ENCODE measurements at regions not wholly inside any gene's neighbourhood (a gene's known extent, or its start where the extent isn't known, plus 50 kb on each side); places are given as distances from the start of the nearest gene placed in this dataset.

DNA sequence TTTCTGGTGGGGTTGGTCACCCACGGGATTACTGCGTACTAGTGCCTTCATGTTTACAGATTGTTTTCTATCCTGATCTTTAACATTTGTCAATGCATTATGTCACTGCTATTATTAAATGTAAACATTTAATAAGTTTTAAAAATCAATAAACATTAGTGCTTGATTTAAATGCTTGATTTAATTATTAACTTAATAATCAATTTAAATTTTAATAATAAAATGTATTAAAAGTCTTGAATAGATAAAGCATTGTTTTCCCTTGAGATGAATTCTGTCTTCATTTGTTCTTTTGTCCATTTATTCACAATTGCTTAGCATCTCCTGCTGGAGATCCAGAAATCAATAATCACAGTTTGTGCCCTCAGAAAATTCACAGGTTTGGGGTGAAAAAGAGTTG lies 201.8 kb upstream of the HDAC9 start:
- DNase-seq (ENCODE audit: low read depth), result no peak

DNA sequence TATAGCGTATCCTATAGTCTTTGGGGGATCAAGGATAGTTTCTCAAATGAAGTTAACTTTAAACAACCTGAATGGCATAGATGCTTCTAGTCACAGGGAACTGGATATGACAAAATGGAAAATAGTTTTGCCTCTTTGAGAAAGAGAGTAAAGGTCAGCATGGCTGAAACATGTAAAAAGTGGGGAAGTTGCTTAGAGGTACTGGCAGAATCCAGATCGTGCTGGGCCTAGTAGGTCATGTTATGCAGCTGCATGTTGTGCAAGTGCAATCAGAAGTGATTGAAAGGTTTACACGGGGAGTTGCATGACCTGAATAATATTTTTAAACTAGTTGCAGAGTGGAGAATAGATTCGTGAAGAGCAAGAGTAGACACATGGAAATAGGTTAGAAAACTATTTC lies 201.1 kb upstream of the HDAC9 start:
- TF ChIP-seq CTCF (IDR thresholded peaks at IDR 0.05; ENCODE audit: insufficient read depth, low read depth, low read length, missing control alignments), result no peak
- no peak overlapping the region for H3K4me3 ChIP-seq (ENCODE audit: low read length)
- DNase-seq (ENCODE audit: low read depth), result no peak

More for the DNA sequence above, 201.8 kb upstream of the HDAC9 start:
- H3K4me3 ChIP-seq (ENCODE audit: low read length), result no peak overlapping the region
- TF ChIP-seq CTCF (IDR thresholded peaks at IDR 0.05; ENCODE audit: insufficient read depth, low read depth, low read length, missing control alignments), result no peak

- no peak for DNase-seq (ENCODE audit: low read depth)
- TF ChIP-seq CTCF (IDR thresholded peaks at IDR 0.05; ENCODE audit: insufficient read depth, low read depth, low read length, missing control alignments), result no peak
- H3K4me3 ChIP-seq (ENCODE audit: low read length), result no peak overlapping the region
These were observed 199.6 kb upstream of the HDAC9 start for GRCh38 chr7:18295781-18296423.

DNA sequence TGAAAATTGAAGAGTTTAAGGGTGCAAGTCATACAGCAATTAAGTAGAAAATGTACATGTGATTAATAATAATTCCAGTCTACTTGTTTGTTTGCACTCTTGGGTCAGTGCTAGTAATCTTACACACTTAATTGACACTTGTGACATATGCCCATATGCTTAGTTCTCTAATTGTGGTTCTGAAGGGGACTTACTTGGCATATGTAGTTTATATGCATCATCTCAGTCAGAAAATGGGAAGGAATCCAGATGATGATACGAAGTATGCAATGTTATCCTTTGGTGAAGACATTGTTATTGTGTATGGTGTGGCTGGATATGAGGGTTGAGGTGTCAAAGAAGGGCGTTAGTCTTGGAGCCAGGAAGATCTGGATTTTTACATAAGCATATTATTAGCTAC lies 193.5 kb upstream of the HDAC9 start:
- TF ChIP-seq CTCF (IDR thresholded peaks at IDR 0.05; ENCODE audit: insufficient read depth, low read depth, low read length, missing control alignments), result no peak
- H3K4me3 ChIP-seq (ENCODE audit: low read length), result no peak overlapping the region
- no peak for DNase-seq (ENCODE audit: low read depth)

DNA sequence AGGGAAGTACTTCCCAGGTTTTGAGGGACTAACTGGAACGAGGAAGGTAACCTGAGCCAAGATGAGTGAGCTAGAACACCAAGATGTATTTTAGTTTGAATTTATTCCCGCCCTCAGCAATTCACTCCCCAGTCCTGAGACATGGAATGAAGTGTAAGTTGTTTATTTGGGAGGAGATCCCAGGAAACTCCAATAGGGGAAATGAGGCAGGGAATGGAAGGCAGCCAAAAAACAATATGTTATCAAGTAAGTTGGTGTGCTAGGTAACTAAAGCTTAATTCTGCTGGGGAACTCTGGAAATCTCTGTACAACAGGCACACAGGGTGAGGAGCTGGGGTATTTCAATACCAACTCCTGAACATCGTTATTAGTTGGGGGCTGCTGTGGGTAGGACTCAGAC lies 189.7 kb upstream of the HDAC9 start:
- no peak for DNase-seq (ENCODE audit: low read depth)
- TF ChIP-seq CTCF (IDR thresholded peaks at IDR 0.05; ENCODE audit: insufficient read depth, low read depth, low read length, missing control alignments), result no peak
- no peak overlapping the region for H3K4me3 ChIP-seq (ENCODE audit: low read length)

GRCh38 chr7:18306696-18307095 lies 188.9 kb upstream of the HDAC9 start:
- no peak for DNase-seq (ENCODE audit: low read depth)
- no peak overlapping the region for H3K4me3 ChIP-seq (ENCODE audit: low read length)
- no peak for TF ChIP-seq CTCF (IDR thresholded peaks at IDR 0.05; ENCODE audit: insufficient read depth, low read depth, low read length, missing control alignments)

DNA sequence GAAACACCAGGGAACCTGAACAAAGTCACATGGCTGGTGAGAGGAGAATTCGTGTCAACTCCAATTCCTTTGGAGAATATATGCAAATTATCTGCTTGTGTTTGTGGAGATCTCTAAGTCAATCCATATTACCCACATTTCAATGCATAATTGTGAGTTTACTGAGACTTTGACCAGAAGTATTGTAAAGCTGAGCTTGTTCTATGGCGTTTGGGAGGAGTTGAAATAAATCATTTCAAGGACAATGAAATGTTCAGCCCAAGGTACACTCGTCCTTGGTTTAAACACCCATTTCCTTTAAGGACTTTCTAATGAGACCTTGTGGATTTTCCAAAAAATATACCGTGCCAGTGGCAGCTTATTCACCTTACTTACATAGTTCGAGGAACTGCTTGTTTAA lies 186.6 kb upstream of the HDAC9 start:
- H3K4me3 ChIP-seq (ENCODE audit: low read length), result no peak overlapping the region
- no peak for DNase-seq (ENCODE audit: low read depth)
- no peak for TF ChIP-seq CTCF (IDR thresholded peaks at IDR 0.05; ENCODE audit: insufficient read depth, low read depth, low read length, missing control alignments)

Data from epithelial cell of esophagus (primary cell).